ENCODE measurements at regions not wholly inside any gene's neighbourhood (a gene's known extent, or its start where the extent isn't known, plus 50 kb on each side); places are given as distances from the start of the nearest gene placed in this dataset.
A peak's percentile ranks its signal among the peaks of the same experiment; 100 is the strongest.

- no peak for TF ChIP-seq CTCF (IDR thresholded peaks at IDR 0.05; ENCODE audit: poor library complexity)
- TF ChIP-seq EZH2 (IDR thresholded peaks at IDR 0.05; ENCODE audit: borderline replicate concordance) = no peak
- TF ChIP-seq EZH2phosphoT487 (IDR thresholded peaks at IDR 0.05; ENCODE audit: low read depth, severe bottlenecking, unreplicated experiment) = no peak
- no peaks in the 10 kb centered on the region for H3K79me2 ChIP-seq
These were observed 67.0 kb upstream of the KAZN start for GRCh38 chr1:14531519-14531918.

GRCh38 chr1:14535619-14536355 is 62.7 kb upstream of the KAZN start:
- 52% methylated on average over 6 of the region's 6 CpGs for WGBS (ENCODE audit: low lambda C conversion rate, missing lambda C conversion rate)
- no peaks in the 10 kb centered on the region for H3K27me3 ChIP-seq
- no peaks in the 10 kb centered on the region for H3K9me3 ChIP-seq (ENCODE audit: low read depth)
- peaks cover 6% of the 10 kb centered on the region for H3K4me1 ChIP-seq (ENCODE audit: insufficient read depth)
- peak; percentile 42 for DNase-seq (ENCODE audit: low spot score)
- no peaks in the 10 kb centered on the region for H3K9me2 ChIP-seq (replicated peaks; ENCODE audit: insufficient read depth)
- H3K4me2 ChIP-seq = no peak overlapping the region
- no peaks in the 10 kb centered on the region for H4K20me1 ChIP-seq (ENCODE audit: insufficient read depth, poor library complexity, severe bottlenecking)
- no peaks in the 10 kb centered on the region for H3K79me2 ChIP-seq
- no peak for TF ChIP-seq CTCF (IDR thresholded peaks at IDR 0.05; ENCODE audit: poor library complexity)
- no peak for TF ChIP-seq EZH2 (IDR thresholded peaks at IDR 0.05; ENCODE audit: borderline replicate concordance)
- no peak for TF ChIP-seq EZH2phosphoT487 (IDR thresholded peaks at IDR 0.05; ENCODE audit: low read depth, severe bottlenecking, unreplicated experiment)
- H2AFZ ChIP-seq = no peak overlapping the region
- H3K27ac ChIP-seq = peak overlapping the region; percentile 9
- H3K4me3 ChIP-seq = no peak overlapping the region
- H3K36me3 ChIP-seq (replicated peaks; ENCODE audit: insufficient read depth, low read depth) = no peaks in the 10 kb centered on the region

More at GRCh38 chr1:14531519-14531918, 67.0 kb upstream of the KAZN start:
- Histone ChIP-seq H3K27ac (no peak overlapping the region), H3K4me2 (no peak overlapping the region), H2AFZ (no peak overlapping the region), H4K20me1 (ENCODE audit: insufficient read depth, poor library complexity, severe bottlenecking) (no peaks in the 10 kb centered on the region), H3K9me3 (ENCODE audit: low read depth) (no peaks in the 10 kb centered on the region), H3K4me3 (no peak overlapping the region), H3K4me1 (ENCODE audit: insufficient read depth) (peaks cover 6% of the 10 kb centered on the region), H3K36me3 (replicated peaks; ENCODE audit: insufficient read depth, low read depth) (no peaks in the 10 kb centered on the region), H3K27me3 (no peaks in the 10 kb centered on the region), H3K9me2 (replicated peaks; ENCODE audit: insufficient read depth) (no peaks in the 10 kb centered on the region)
- 90% methylated on average over 4 of the region's 4 CpGs for WGBS (ENCODE audit: low lambda C conversion rate, missing lambda C conversion rate)
- DNase-seq (ENCODE audit: low spot score) = no peak

GRCh38 chr1:14538335-14538734 is 60.1 kb upstream of the KAZN start:
- no peak overlapping the region for H3K4me2 ChIP-seq
- no peaks in the 10 kb centered on the region for H3K79me2 ChIP-seq
- H3K9me2 ChIP-seq (replicated peaks; ENCODE audit: insufficient read depth) = no peaks in the 10 kb centered on the region
- 89% methylated on average over 4 of the region's 4 CpGs for WGBS (ENCODE audit: low lambda C conversion rate, missing lambda C conversion rate)
- H2AFZ ChIP-seq = no peak overlapping the region
- no peaks in the 10 kb centered on the region for H3K36me3 ChIP-seq (replicated peaks; ENCODE audit: insufficient read depth, low read depth)
- no peaks in the 10 kb centered on the region for H3K9me3 ChIP-seq (ENCODE audit: low read depth)
- H4K20me1 ChIP-seq (ENCODE audit: insufficient read depth, poor library complexity, severe bottlenecking) = no peaks in the 10 kb centered on the region
- no peak for DNase-seq (ENCODE audit: low spot score)
- H3K27me3 ChIP-seq = no peaks in the 10 kb centered on the region
- TF ChIP-seq EZH2phosphoT487 (IDR thresholded peaks at IDR 0.05; ENCODE audit: low read depth, severe bottlenecking, unreplicated experiment) (no peak), CTCF (IDR thresholded peaks at IDR 0.05; ENCODE audit: poor library complexity) (no peak), EZH2 (IDR thresholded peaks at IDR 0.05; ENCODE audit: borderline replicate concordance) (no peak)
- H3K4me3 ChIP-seq = no peak overlapping the region
- H3K4me1 ChIP-seq (ENCODE audit: insufficient read depth) = peaks cover 6% of the 10 kb centered on the region
- H3K27ac ChIP-seq = no peak overlapping the region

All from hepatocyte (in vitro differentiated cells).